GM19035 (cell line): ENCODE measurements at regions not wholly inside any gene's neighbourhood (a gene's known extent, or its start where the extent isn't known, plus 50 kb on each side); places are given as distances from the start of the nearest gene placed in this dataset.
"Not testable (repeated sequence)": the region's sequence is repeated elsewhere in the genome, so short reads cannot be mapped to it uniquely, and the experiment has no call there.

Source experiments
- ATAC-seq: cut with Tn5 transposase; IDR thresholded peaks from one replicate; pipeline ENCODE4 v1.9.1; 2021; ENCODE audit not compliant: unreplicated experiment

DNA sequence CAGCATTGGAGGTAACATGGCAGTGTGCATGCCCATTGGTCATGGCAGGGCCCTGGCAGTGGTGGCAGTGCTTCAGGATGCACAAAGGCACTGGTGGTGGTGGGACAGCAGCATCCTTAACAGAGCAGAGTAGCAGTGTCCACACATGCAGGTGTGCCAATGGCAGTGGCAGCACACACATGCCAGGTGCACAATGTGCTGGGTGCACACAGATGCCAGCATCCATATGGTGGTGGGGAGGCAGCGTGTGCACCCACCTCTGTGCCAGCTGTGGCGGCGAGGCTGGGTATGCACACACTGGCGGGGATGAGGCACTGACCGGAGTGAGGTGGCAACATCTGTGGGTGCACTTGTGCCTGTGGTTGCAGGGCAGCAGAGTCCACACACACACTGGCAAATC is 150.6 kb downstream of the SI start:
- no peak for ATAC-seq

- ATAC-seq: no peak
Observed at GRCh38 chr3:164918905-164919304, 159.4 kb downstream of the SI start.

DNA sequence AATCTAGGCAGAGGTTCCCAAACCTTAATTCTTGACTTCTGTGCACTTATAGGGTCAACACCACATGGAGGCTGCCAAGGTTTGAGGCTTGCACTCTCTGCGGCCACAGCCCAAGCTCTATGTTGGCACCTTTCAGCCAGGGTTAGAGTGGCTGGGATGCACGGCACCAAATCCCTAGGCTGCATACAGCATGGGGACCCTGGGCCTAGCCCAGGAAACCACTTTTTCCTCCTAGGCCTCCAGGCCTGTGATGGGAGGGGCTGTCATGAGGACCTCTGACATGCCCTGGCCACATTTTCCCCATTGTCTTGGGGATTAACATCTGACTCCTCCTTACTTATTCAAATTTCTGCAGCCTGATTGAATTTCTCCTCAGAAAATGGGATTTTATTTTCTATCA is 165.4 kb downstream of the SI start:
- no peak for ATAC-seq

DNA sequence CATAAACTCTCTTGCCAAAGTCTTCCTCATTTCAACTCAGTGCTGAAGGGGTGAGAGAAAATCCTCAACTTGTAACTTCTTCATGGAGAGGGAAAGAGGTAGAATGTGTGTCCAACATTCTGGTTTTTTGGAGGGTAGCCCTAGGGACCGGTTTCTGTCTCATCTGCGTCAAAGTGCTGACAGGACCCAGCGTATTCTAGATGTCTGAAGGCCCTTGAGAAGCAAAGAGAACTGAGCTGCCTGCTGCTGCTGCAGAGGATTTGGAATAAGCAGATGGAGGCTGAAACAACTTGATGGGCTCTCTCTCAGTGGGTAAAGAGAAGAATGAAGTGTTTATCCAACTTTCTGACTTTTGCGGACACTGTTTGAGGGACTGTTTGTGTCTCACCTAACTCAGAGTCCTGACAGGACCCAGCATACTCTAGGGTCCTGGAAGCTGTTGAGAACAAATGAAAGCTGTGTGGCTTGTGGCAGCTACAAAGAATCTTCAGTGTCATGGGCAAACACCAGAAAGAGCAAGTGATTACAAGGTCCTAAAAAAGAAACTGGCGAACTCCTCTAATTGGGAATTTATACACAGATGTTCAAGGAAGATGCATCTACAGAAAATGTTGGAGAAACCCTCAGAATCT is 174.4 kb downstream of the SI start:
- ATAC-seq: no peak

GRCh38 chr3:164897342-164897741 is 181.0 kb downstream of the SI start:
- ATAC-seq: no peak

DNA sequence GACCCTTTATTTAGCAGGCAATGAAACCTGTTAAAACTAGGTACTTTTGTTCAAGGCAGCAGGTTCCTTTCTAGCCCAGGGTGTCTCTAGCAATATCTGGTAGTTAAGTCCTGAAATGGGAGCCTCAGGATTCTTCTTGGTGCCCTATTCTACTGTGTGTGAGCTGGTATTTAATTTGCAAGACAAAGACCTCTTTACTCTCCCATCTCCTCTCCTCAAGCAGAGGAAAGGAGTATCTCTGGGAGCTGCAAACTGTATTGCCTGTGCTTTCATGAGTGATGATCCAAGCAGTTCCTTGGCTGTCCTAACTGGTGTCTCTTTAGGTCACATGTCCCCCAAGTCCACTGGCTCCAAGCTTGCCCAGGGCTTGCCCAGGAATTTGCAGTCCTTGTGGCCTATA is 188.2 kb downstream of the SI start:
- ATAC-seq: no peak

DNA sequence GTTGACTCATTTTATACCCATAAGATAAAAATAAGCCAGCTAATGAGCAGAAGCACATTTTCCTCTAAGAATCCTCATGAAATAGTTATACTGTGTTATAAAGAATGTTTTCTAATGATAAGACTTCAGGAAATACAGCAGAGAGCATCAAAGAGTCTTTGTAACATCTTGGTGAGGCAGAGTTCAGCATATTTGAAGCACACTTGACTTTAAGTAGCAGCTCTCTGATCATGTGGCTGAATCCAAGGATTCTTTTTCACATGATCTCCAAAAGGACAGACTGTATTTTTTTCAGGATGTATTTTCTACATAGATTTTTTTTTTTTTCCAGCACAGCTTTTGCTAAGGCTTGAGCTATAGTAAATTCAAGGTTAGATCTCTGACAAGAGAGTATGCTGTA is 195.1 kb downstream of the SI start:
- ATAC-seq: no peak

DNA sequence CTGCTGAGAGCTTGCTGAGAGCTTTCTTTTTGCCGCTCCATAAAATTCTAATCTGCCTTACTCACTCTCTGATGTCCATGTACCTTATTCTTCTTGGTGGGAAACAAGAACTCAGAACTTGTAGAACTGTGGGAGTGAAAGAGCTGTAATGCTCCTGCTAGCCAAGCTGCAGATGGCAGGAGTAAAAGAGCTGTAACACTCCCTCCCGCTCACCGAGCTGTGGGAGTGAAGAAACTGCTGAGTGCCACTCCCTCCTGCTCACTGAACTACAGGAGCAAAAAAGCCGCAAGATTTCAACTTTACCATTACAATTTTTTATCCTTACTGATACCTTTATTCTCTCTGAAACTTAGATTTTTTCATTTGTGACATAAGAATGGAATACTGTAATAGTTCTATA is 199.1 kb downstream of the SI start:
- ATAC-seq: no peak

GRCh38 chr3:164864454-164864853 is 213.8 kb downstream of the SI start:
- ATAC-seq: no peak

DNA sequence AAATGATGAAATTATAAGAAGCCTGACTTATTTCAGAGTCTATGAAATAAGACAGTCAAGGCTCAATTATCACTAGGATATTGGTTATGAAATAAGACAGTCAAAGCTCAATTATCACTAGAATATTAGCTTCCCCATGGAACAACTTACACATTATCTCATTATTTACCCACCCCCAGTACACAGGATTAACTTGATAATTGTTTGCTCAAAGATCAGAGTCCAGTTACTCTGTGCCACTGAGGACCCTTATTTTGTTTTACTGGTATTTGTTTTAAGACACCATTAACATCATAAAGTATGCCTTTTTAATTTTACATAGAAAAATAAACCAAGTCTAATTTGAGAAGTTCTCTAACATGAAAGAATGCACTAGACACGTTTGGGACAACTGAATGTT is 225.4 kb downstream of the SI start:
- no peak for ATAC-seq

DNA sequence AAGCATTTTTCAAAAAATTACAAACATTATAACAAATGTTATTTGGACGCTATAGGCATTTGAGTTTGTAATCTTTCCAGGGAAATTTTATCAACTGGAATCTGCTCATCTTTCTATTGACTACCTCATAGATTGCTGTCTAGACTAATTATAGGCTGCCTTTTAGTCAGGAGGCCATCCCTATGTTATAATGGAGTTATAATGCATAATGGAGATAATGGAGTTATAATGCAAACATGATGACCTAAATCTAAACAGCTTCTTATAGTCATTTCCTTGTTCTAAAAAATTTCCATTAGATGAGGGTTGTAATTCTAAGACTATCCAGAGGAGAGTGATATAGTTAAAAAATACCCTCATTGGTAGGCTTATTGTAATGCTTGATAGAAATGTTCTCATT is 226.4 kb downstream of the SI start:
- no peak for ATAC-seq

GRCh38 chr3:164851204-164851603 is 227.1 kb downstream of the SI start:
- no peak for ATAC-seq

DNA sequence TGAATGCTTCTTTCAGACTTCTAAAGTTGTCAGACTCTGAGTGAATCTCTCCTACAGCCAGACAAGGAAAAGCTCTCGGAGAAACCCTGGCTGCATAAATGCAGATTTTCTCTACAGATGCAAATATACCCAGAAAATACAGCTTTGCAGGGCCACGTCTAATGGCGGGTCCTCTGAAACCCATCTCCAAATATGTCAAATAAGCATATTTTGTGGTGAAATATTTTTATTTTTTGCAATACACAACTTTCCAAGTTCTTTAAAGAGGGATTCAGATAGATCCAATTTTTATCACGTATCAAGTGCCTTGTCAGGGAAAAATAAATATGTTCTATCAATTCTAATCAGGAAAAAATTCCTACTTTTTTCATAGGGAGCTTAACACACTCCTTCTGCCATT is 229.4 kb downstream of the SI start:
- no peak for ATAC-seq

DNA sequence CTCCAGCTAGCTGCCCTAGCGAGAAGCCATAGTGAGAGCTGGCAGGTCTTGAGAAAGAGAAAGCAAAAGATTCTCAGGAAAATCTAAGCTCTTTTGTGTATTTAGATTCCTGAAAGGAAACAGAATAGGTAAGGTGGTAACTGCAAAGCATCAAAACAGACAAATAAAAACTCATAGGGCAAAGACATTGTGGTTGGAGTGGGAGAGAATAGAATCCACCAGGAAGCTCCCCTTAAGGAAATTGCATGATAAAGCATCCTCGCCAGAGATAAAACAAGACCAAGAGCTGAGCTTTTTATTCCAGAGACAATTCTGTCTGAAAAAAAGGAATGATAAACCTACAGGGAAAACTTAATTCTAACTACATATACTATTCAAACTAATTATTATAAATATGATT is 232.6 kb downstream of the SI start:
- ATAC-seq: no peak

- no peak for ATAC-seq
Observed at GRCh38 chr3:164832216-164832615, 246.1 kb downstream of the SI start.

- no peak for ATAC-seq
Observed at GRCh38 chr3:164818318-164818717, 260.0 kb downstream of the SI start.

DNA sequence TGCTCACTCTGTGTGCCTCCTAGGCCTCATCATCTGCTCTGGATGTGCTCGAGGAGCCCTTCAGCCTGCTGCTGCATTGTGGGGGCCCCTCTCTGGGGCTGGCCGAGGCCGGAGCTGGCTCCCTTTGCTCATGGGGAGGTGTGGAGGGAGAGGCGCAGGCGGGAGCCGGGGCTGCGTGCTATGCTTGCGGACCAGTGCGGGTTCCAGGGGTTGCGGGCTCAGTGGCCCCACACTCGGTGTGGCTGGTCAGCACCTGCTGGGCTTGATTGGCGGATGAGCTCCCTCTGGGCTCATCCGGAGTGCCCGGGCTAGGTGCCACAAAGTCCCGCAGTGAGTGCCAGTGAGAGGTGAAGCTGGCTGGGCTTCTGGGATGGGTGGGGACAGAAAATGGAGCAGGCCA is 264.2 kb downstream of the SI start:
- ATAC-seq: no peak

- no peak for ATAC-seq
Observed at GRCh38 chr3:164812042-164812441, 266.3 kb downstream of the SI start.

GRCh38 chr3:164806188-164806587 is 272.1 kb downstream of the SI start:
- no peak for ATAC-seq

DNA sequence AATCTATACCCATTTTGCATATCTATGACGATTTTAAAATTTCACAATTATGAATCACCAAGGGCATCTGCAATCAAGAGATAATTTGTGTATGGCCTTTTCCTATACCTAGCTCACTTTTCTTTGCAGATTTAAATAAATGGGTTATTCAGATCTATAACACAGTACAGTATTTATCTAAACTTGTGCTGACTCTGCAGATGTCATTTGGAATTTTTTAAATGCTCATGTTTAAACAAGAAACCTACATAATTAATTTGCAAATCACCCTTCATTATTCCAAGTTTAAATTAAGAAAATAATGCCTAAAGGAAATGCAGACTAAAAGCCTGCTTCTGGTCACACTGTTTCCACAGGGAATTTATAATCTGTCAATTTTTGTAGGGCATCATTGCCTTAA is 284.2 kb downstream of the SI start:
- no peak for ATAC-seq

GRCh38 chr3:164791263-164791662 is 287.0 kb downstream of the SI start:
- no peak for ATAC-seq

GRCh38 chr3:164784407-164784806 is 293.9 kb downstream of the SI start:
- ATAC-seq: not testable (repeated sequence)

GRCh38 chr3:164781755-164782154 is 296.5 kb downstream of the SI start:
- ATAC-seq: no peak

DNA sequence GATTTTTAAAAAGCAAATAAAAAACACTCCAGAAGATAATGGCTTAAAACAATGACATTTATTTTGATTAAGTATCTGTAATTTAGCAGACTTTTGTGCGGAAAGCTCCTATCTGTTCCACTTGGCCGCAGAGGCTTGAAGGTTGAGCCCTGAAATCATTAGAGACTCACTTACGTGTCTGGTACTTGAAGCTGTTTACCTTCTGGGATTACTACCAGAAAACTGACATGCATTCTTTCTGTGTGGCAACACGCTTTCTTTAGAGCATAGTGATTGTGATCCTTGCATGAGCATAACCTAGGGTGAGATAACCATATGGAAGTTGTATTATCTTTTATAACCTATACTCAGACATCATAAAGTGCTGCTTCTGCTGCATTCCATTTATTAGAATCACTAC is 298.5 kb downstream of the SI start:
- ATAC-seq: no peak
